ENCODE measurements at regions not wholly inside any gene's neighbourhood (a gene's known extent, or its start where the extent isn't known, plus 50 kb on each side); places are given as distances from the start of the nearest gene placed in this dataset.

GRCh38 chr7:130884437-130885417 is 150.7 kb upstream of the KLF14 start:
- WGBS, 2 donors: 75 to 77% methylated on average over 20 to 21 of the region's 21 CpGs
- Histone ChIP-seq H3K36me3 (ENCODE audit: low read depth, missing control alignments) (no peaks in the 10 kb centered on the region), H3K4me3 (no peak overlapping the region), H3K27me3 (no peaks in the 10 kb centered on the region), H3K27ac (no peak overlapping the region), H3K4me1 (peaks cover 23% of the 10 kb centered on the region), H3K9me3 (no peaks in the 10 kb centered on the region)
- DNase-seq: no peak
- no peak for TF ChIP-seq POLR2A (IDR thresholded peaks at IDR 0.05)
- TF ChIP-seq, protein P1, sequence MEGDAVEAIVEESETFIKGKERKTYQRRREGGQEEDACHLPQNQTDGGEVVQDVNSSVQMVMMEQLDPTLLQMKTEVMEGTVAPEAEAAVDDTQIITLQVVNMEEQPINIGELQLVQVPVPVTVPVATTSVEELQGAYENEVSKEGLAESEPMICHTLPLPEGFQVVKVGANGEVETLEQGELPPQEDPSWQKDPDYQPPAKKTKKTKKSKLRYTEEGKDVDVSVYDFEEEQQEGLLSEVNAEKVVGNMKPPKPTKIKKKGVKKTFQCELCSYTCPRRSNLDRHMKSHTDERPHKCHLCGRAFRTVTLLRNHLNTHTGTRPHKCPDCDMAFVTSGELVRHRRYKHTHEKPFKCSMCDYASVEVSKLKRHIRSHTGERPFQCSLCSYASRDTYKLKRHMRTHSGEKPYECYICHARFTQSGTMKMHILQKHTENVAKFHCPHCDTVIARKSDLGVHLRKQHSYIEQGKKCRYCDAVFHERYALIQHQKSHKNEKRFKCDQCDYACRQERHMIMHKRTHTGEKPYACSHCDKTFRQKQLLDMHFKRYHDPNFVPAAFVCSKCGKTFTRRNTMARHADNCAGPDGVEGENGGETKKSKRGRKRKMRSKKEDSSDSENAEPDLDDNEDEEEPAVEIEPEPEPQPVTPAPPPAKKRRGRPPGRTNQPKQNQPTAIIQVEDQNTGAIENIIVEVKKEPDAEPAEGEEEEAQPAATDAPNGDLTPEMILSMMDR (IDR thresholded peaks at IDR 0.05): no peak
- intact Hi-C loops (cut with DNase I; ENCODE audit: low total_unique reads): no loop called here

DNA sequence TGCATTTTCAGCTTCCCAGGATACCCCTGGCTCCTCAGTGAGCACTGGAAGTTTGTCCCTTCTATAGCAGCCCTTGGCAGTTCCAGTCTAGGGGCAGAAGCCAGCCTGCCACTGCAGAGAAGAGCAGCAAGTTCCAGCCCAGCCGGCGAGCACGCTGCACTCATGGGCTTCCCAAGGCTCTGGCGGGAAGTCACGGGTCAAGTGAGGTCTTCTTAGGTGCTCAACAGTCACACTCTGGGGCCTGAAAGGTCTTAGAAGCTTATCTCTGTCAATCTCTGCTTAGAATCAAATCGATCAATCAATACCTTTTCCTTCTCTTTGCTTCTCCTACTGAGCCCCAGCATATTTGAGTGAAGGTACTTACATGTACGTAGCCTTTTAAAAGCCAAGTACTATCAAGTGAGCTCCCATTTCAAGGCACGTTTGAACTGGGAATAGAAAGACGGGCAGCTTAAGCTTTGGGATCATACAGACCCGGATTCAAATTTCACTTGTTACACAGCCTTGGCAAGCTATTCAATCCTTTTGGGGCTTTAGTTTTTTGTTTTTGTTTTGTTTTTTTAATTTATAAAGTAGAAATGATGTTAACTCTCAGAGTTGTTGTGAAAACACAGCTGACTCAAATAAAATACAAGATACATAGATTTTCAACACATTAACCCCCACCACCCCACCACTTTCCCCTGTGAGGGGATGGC is 152.6 kb upstream of the KLF14 start:
- intact Hi-C loops (cut with DNase I; ENCODE audit: low total_unique reads): no loop called here
- Histone ChIP-seq H3K27ac (no peak overlapping the region), H3K9me3 (no peaks in the 10 kb centered on the region), H3K27me3 (no peaks in the 10 kb centered on the region), H3K4me3 (no peak overlapping the region), H3K36me3 (ENCODE audit: low read depth, missing control alignments) (no peaks in the 10 kb centered on the region), H3K4me1 (peaks cover 25% of the 10 kb centered on the region)
- DNase-seq: no peak
- 67 to 76% methylated on average over 10 of the region's 10 CpGs for WGBS, 2 donors
- no peak for TF ChIP-seq POLR2A (IDR thresholded peaks at IDR 0.05)
- TF ChIP-seq, protein P1 (IDR thresholded peaks at IDR 0.05): no peak

GRCh38 chr7:130887182-130887956 is 153.4 kb upstream of the KLF14 start:
- Histone ChIP-seq H3K9me3 (no peaks in the 10 kb centered on the region), H3K27me3 (no peaks in the 10 kb centered on the region), H3K36me3 (ENCODE audit: low read depth, missing control alignments) (no peaks in the 10 kb centered on the region), H3K4me1 (peaks cover 23% of the 10 kb centered on the region), H3K27ac (no peak overlapping the region), H3K4me3 (no peak overlapping the region)
- intact Hi-C loops (cut with DNase I; ENCODE audit: low total_unique reads): no loop called here
- WGBS, 2 donors: 84 to 87% methylated on average over 12 of the region's 12 CpGs
- TF ChIP-seq POLR2A (IDR thresholded peaks at IDR 0.05): no peak
- TF ChIP-seq, protein P1 (IDR thresholded peaks at IDR 0.05): no peak
- no peak for DNase-seq

DNA sequence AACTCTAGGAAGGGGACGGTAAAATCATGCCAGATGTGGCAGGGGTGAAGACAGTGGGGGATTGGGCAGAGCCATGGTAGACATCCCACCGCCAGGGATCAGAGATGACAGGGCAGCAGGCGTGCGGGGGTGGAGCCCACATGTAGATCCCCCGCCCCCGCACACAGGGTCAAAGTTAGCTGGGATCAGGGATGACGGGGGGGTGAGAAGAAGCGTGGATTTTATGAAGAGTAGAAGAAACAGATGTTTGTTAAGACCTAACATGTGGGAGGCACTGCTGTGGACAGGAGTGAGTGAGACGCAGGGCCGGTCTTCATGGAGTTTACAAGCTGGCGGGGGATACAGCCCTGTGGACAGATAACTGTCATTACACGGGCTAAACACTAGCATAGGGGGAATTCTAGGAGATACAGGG is 154.0 kb upstream of the KLF14 start:
- DNase-seq: no peak

DNA sequence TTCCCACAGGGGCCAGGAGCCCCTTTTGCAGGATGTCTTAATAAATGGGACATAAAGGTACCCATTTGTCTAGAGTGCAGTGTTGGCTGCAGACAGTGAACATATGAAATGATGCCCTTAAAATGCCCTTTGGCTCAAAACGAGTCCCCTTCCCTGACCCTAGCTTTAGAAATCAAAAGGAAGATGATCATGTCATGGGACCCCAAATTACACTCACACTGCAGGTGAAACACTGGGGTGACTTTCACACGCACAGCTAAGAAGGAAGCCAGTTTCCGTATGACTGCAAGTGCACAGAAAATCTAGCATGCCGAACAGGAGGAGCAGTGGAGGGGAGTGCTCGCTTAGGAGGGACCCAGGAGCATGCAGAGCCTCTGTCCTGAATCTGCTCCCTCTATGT is 154.5 kb upstream of the KLF14 start:
- whole genome bisulfite sequencing, 2 donors: 60 to 72% methylated on average over 5 of the region's 5 CpGs
- no peaks in the 10 kb centered on the region for H3K9me3 ChIP-seq
- intact Hi-C loops (cut with DNase I; ENCODE audit: low total_unique reads): no loop called here
- no peaks in the 10 kb centered on the region for H3K36me3 ChIP-seq (ENCODE audit: low read depth, missing control alignments)
- no peak overlapping the region for H3K27ac ChIP-seq
- H3K27me3 ChIP-seq: no peaks in the 10 kb centered on the region
- TF ChIP-seq, protein P1 (IDR thresholded peaks at IDR 0.05): no peak
- TF ChIP-seq POLR2A (IDR thresholded peaks at IDR 0.05): no peak
- DNase-seq: no peak
- no peak overlapping the region for H3K4me3 ChIP-seq
- peaks cover 30% of the 10 kb centered on the region for H3K4me1 ChIP-seq

More for the DNA sequence above, 154.0 kb upstream of the KLF14 start:
- intact Hi-C loops (cut with DNase I; ENCODE audit: low total_unique reads): no loop called here
- Histone ChIP-seq H3K9me3 (no peaks in the 10 kb centered on the region), H3K4me1 (peaks cover 25% of the 10 kb centered on the region), H3K27me3 (no peaks in the 10 kb centered on the region), H3K36me3 (ENCODE audit: low read depth, missing control alignments) (no peaks in the 10 kb centered on the region), H3K27ac (no peak overlapping the region), H3K4me3 (no peak overlapping the region)
- 74 to 82% methylated on average over 12 of the region's 12 CpGs for WGBS, 2 donors
- TF ChIP-seq POLR2A (IDR thresholded peaks at IDR 0.05): no peak

All from testis (tissue), 2 donors.